ENCODE measurements at regions not wholly inside any gene's neighbourhood (a gene's known extent, or its start where the extent isn't known, plus 50 kb on each side); places are given as distances from the start of the nearest gene placed in this dataset.

DNA sequence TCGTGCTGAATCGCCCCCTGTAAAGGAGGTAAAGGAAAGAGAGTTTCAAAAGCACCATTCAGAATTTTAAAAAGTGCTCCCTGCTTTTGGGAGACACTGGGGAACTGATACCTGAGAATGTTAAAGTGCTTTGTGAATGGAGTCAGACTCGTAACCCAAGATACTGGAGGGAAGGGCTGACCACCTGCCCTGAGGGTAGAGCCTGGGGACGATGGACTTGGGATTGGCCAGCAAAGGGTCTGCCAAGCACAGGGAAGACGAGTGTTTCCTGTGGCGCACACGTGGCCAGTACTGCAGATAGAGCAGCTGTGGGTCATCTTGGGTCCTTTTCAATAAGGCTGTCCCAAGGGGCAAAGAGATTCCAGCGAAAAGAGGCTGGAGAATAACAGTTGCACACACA is 1284.1 kb upstream of the AUTS2 start:
- Histone ChIP-seq H3K9ac (ENCODE audit: low read depth in 1 of 2, low read length in 2 of 2) (no peak overlapping the region), H3K36me3 (ENCODE audit: control insufficient read depth in 4 of 4, insufficient read depth in 3 of 4, low read depth in 1 of 4, low read length in 3 of 4) (no peaks in the 10 kb centered on the region), H3K4me3 (ENCODE audit: low read depth in 1 of 3, low read length in 3 of 3) (no peak overlapping the region), H3K4me1 (ENCODE audit: control insufficient read depth in 4 of 4, insufficient read depth in 4 of 4, low read length in 3 of 4) (no peaks in the 10 kb centered on the region), H3K27ac (ENCODE audit: low read depth in 1 of 2, low read length in 2 of 2) (no peak overlapping the region), H3K9me3 (ENCODE audit: control insufficient read depth in 4 of 4, low read length in 3 of 4) (no peaks in the 10 kb centered on the region), H3K27me3 (ENCODE audit: control insufficient read depth in 4 of 4, insufficient read depth in 4 of 4, low read length in 3 of 4) (no peaks in the 10 kb centered on the region)
- WGBS = 61% methylated on average over 8 of the region's 8 CpGs
- TF ChIP-seq EGR1 (IDR thresholded peaks at IDR 0.05; ENCODE audit: low read depth in 2 of 2) (no peak), YY1 (IDR thresholded peaks at IDR 0.05) (no peak), HNF4A (conservative IDR thresholded peaks at IDR 0.05) (no peak), RAD21 (IDR thresholded peaks at IDR 0.05) (no peak), GABPA (IDR thresholded peaks at IDR 0.05 in 1 of 2, conservative IDR thresholded peaks at IDR 0.05 in 1 of 2) (no peak), ATF3 (IDR thresholded peaks at IDR 0.05) (no peak), JUND (IDR thresholded peaks at IDR 0.05) (no peak), RXRA (IDR thresholded peaks at IDR 0.05) (no peak), HNF4G (IDR thresholded peaks at IDR 0.05) (no peak), TAF1 (conservative IDR thresholded peaks at IDR 0.05) (no peak), SP1 (IDR thresholded peaks at IDR 0.05) (no peak), FOXA2 (IDR thresholded peaks at IDR 0.05) (no peak), NR2F2 (IDR thresholded peaks at IDR 0.05) (no peak), MAX (IDR thresholded peaks at IDR 0.05) (no peak), FOXA1 (IDR thresholded peaks at IDR 0.05) (no peak)
- TF ChIP-seq, protein P1, sequence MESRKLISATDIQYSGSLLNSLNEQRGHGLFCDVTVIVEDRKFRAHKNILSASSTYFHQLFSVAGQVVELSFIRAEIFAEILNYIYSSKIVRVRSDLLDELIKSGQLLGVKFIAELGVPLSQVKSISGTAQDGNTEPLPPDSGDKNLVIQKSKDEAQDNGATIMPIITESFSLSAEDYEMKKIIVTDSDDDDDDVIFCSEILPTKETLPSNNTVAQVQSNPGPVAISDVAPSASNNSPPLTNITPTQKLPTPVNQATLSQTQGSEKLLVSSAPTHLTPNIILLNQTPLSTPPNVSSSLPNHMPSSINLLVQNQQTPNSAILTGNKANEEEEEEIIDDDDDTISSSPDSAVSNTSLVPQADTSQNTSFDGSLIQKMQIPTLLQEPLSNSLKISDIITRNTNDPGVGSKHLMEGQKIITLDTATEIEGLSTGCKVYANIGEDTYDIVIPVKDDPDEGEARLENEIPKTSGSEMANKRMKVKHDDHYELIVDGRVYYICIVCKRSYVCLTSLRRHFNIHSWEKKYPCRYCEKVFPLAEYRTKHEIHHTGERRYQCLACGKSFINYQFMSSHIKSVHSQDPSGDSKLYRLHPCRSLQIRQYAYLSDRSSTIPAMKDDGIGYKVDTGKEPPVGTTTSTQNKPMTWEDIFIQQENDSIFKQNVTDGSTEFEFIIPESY (IDR thresholded peaks at IDR 0.05) = no peak
- TF ChIP-seq, protein P2, sequence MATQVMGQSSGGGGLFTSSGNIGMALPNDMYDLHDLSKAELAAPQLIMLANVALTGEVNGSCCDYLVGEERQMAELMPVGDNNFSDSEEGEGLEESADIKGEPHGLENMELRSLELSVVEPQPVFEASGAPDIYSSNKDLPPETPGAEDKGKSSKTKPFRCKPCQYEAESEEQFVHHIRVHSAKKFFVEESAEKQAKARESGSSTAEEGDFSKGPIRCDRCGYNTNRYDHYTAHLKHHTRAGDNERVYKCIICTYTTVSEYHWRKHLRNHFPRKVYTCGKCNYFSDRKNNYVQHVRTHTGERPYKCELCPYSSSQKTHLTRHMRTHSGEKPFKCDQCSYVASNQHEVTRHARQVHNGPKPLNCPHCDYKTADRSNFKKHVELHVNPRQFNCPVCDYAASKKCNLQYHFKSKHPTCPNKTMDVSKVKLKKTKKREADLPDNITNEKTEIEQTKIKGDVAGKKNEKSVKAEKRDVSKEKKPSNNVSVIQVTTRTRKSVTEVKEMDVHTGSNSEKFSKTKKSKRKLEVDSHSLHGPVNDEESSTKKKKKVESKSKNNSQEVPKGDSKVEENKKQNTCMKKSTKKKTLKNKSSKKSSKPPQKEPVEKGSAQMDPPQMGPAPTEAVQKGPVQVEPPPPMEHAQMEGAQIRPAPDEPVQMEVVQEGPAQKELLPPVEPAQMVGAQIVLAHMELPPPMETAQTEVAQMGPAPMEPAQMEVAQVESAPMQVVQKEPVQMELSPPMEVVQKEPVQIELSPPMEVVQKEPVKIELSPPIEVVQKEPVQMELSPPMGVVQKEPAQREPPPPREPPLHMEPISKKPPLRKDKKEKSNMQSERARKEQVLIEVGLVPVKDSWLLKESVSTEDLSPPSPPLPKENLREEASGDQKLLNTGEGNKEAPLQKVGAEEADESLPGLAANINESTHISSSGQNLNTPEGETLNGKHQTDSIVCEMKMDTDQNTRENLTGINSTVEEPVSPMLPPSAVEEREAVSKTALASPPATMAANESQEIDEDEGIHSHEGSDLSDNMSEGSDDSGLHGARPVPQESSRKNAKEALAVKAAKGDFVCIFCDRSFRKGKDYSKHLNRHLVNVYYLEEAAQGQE (IDR thresholded peaks at IDR 0.05) = no peak
- TF ChIP-seq, protein P3, sequence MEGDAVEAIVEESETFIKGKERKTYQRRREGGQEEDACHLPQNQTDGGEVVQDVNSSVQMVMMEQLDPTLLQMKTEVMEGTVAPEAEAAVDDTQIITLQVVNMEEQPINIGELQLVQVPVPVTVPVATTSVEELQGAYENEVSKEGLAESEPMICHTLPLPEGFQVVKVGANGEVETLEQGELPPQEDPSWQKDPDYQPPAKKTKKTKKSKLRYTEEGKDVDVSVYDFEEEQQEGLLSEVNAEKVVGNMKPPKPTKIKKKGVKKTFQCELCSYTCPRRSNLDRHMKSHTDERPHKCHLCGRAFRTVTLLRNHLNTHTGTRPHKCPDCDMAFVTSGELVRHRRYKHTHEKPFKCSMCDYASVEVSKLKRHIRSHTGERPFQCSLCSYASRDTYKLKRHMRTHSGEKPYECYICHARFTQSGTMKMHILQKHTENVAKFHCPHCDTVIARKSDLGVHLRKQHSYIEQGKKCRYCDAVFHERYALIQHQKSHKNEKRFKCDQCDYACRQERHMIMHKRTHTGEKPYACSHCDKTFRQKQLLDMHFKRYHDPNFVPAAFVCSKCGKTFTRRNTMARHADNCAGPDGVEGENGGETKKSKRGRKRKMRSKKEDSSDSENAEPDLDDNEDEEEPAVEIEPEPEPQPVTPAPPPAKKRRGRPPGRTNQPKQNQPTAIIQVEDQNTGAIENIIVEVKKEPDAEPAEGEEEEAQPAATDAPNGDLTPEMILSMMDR (IDR thresholded peaks at IDR 0.05; ENCODE audit: low read depth, low read length, missing input control) = no peak
- DNase-seq (ENCODE audit: low spot score) = no peak
